GM18951 (cell line): ENCODE measurements at regions not wholly inside any gene's neighbourhood (a gene's known extent, or its start where the extent isn't known, plus 50 kb on each side); places are given as distances from the start of the nearest gene placed in this dataset.

Experiments
- POLR2A ChIP-seq: IDR thresholded peaks from 4 replicates; pipeline ENCODE4 v1.6.1; 2011; ENCODE audit warnings: mild to moderate bottlenecking; ENCODE audit not compliant: insufficient read length, insufficient read depth; ENCODE audit errors: extremely low read depth
- in situ Hi-C: fragments of 300-500 bp; cut with MboI; formaldehyde crosslinking; loops from one replicate; pipeline ENCODE4 v1.12.0; 2022; ENCODE audit warnings: low sequenced_read_pairs, mixed read lengths, inconsistent platforms; ENCODE audit not compliant: unreplicated experiment

- in situ Hi-C loops, result no loop called here
- no peak for TF ChIP-seq POLR2A
Measured at GRCh38 chr19:28981994-28982393, 231.0 kb downstream of the UQCRFS1 start.

- TF ChIP-seq POLR2A, result no peak
- in situ Hi-C loops, result no loop called here
Measured at GRCh38 chr19:28981518-28981917, 231.4 kb downstream of the UQCRFS1 start.

- in situ Hi-C loops, result no loop called here
- TF ChIP-seq POLR2A, result no peak
Measured at GRCh38 chr19:28980236-28980868, 232.6 kb downstream of the UQCRFS1 start.

- no peak for TF ChIP-seq POLR2A
- in situ Hi-C loops, result no loop called here
Measured at GRCh38 chr19:28977826-28978225, 235.1 kb downstream of the UQCRFS1 start.

GRCh38 chr19:28972058-28972852 is 240.7 kb downstream of the UQCRFS1 start:
- in situ Hi-C loops, result no loop called here

GRCh38 chr19:28971513-28971912 is 241.4 kb downstream of the UQCRFS1 start:
- TF ChIP-seq POLR2A, result no peak
- in situ Hi-C loops, result no loop called here

More at GRCh38 chr19:28972058-28972852, 240.7 kb downstream of the UQCRFS1 start:
- TF ChIP-seq POLR2A, result no peak

- in situ Hi-C loops, result no loop called here
- TF ChIP-seq POLR2A, result no peak
Measured at GRCh38 chr19:28971049-28971448, 241.9 kb downstream of the UQCRFS1 start.

- no peak for TF ChIP-seq POLR2A
- in situ Hi-C loops, result no loop called here
Measured at GRCh38 chr19:28968721-28969120, 244.2 kb downstream of the UQCRFS1 start.

GRCh38 chr19:28966737-28967399 is 246.1 kb downstream of the UQCRFS1 start:
- TF ChIP-seq POLR2A, result no peak
- in situ Hi-C loops, result no loop called here

- TF ChIP-seq POLR2A, result no peak
Measured at GRCh38 chr19:28964500-28964899, 248.5 kb downstream of the UQCRFS1 start.

GRCh38 chr19:28963486-28964250 is 249.3 kb downstream of the UQCRFS1 start:
- in situ Hi-C loops, result no loop called here
- no peak for TF ChIP-seq POLR2A

More at GRCh38 chr19:28964500-28964899, 248.5 kb downstream of the UQCRFS1 start:
- in situ Hi-C loops, result no loop called here

- no peak for TF ChIP-seq POLR2A
- in situ Hi-C loops, result no loop called here
Measured at GRCh38 chr19:28961772-28962500, 251.0 kb downstream of the UQCRFS1 start.
